WI38 (cell line): ENCODE measurements at regions not wholly inside any gene's neighbourhood (a gene's known extent, or its start where the extent isn't known, plus 50 kb on each side); places are given as distances from the start of the nearest gene placed in this dataset.

ENCODE experiments used
- H3K4me3 ChIP-seq: 2 replicates; pipeline ENCODE4 v1.5.1; 2011; ENCODE audit warnings: low read depth, mild to moderate bottlenecking, control low read depth, low read length
- TF ChIP-seq, protein P1 (sequence below): IDR thresholded peaks from 2 replicates; pipeline ENCODE4 v1.5.1; 2012; ENCODE audit warnings: low read depth, mild to moderate bottlenecking, control low read depth, low read length

DNA sequence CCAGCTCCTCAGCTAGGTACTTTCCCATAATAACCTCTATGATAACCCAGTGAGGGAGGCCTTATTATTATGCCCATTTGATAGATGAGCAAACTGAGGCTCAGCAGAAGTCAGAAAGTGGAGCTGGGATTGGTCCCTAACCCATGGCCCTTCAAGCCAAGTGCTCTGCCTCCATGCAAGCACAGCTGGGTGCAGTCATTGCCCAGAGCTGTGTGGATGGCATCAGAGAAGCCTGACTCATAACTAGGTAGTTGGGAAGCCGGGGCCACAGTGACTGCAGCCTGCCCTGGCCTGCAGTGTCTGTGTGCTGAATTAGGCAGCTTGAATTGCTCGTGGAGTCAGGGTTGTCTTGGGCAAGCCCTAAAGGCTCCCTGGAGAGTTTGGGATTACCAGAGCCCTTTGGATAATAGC, 89.9 kb upstream of the SLC2A1 start:
- H3K4me3 ChIP-seq, result no peak overlapping the region
- TF ChIP-seq, protein P1, sequence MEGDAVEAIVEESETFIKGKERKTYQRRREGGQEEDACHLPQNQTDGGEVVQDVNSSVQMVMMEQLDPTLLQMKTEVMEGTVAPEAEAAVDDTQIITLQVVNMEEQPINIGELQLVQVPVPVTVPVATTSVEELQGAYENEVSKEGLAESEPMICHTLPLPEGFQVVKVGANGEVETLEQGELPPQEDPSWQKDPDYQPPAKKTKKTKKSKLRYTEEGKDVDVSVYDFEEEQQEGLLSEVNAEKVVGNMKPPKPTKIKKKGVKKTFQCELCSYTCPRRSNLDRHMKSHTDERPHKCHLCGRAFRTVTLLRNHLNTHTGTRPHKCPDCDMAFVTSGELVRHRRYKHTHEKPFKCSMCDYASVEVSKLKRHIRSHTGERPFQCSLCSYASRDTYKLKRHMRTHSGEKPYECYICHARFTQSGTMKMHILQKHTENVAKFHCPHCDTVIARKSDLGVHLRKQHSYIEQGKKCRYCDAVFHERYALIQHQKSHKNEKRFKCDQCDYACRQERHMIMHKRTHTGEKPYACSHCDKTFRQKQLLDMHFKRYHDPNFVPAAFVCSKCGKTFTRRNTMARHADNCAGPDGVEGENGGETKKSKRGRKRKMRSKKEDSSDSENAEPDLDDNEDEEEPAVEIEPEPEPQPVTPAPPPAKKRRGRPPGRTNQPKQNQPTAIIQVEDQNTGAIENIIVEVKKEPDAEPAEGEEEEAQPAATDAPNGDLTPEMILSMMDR, result no peak

DNA sequence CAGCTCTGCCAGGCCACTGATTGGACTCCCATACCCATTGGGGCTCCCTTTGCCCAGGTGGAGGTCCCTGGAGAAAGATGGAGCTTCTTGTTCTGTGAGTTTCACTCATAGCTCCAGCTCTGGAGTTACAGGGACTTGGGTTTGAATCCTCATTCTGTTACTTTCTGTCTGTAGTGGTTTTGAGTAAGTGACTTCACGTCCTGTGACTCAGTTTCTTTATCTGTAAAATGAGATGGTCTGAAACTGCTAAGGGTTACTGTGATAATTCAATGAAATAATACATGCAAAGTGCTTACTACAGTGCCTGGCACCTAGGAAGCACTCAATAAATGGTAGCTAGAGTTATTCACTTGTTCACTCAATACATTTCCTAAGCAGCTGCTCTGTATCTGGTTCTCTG, 88.5 kb upstream of the SLC2A1 start:
- TF ChIP-seq, protein P1, result no peak
- H3K4me3 ChIP-seq, result no peak overlapping the region

DNA sequence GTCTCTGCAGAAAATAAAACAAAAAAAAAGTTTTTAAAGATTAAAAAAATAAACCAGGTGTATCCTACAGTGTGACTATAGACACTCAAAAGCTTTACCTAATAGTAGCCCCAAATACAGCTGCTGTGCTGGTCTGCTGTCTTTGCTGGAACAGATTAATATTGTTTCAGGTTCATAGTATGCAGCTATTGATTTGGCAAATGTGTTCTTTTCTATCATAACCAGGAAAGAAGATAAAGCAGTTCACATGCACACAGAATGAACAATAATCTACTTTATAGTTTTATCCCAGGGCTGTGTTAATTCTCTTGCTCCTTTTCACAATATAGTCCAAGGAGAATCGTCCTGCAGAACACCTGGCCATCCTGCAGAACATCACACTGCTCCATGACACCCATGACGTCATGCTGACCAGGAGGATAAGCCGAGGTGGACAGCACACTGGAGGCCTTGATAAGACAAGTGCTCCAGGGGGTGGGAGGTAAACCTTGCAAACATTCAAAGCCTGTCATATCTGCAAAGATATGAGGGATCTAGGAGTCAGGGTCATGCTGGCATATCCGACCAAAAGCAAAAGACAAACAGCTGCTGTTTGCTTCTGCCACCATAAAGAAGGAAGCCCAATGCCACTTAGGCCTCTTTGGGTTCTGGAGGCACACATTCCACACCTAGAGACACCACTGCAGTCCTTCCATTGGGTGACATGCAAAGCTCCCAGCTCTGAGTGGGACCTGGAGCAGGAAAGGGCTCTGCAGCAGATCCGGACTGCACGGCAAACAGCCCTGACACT, 86.1 kb upstream of the SLC2A1 start:
- no peak overlapping the region for H3K4me3 ChIP-seq
- TF ChIP-seq, protein P1, result no peak

DNA sequence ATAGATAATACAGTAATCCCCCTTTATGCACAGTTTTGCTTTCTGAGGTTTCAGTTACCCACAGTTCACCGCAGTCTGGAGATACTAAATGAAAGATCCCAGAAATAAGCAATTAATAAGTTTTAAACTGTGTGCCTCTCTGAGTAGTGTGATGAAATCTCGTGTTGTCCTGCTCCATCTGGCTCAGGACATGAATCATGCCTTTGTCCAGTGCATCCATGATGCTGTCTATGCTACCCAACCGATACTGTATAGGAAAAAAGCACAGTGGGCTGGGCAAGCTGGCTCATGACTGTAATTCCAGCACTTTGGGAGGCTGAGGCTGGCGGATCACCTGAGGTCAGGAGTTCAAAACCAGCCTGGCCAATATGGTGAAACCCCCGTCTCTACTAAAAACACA, 85.0 kb upstream of the SLC2A1 start:
- H3K4me3 ChIP-seq, result no peak overlapping the region
- TF ChIP-seq, protein P1, result no peak

DNA sequence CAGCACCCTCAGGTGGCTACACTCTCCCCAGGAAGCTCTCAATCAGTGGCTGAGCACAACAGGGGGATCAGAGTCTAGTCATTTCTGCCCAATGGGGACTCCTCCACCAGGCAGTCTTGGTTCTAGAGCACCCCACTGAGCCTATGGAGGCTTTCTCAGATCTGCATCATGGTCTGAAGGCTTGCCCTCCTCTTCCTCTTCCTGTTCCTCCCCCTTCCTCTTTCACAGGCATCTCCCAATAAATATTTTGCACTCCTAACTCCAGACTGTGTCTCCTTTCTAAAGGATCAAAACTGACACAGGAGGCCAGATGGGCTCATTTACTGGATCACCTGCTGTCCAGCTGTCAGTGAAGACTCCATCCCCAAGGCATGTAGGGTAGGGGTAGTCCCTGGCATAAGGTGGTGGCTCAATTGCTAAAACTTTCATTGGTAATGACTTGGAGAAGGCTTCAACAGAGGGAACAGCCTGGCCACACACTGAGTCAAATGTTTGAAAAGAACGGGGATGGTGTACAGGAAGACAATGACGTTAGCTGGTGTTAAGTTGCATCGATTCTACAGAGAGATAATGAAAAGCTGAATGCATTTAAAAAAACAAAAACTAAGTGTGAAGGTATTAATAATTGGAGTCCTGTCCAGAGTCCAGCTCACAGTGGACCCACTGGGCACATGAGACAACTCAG, 84.2 kb upstream of the SLC2A1 start:
- no peak overlapping the region for H3K4me3 ChIP-seq
- TF ChIP-seq, protein P1, result no peak

DNA sequence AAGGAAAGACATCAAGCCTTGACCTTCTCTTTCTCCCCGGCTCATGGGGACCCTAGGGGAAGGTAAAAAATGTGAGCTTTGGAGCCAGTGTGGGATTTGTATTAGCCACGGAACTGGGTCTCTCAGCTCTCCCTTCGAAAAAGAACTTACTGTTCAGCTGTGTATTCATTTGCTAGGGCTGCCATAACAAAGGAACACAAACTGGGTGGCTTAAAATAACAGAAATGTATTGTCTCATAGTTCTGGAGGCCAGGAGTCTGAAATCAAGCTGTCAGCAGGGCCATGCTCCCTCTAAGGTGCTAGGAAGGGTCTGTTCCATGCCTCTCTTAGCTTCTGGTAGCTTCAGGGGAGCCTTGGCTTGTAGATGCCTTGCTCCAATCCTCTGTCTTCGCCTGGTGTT, 83.5 kb upstream of the SLC2A1 start:
- TF ChIP-seq, protein P1, result no peak
- no peak overlapping the region for H3K4me3 ChIP-seq

DNA sequence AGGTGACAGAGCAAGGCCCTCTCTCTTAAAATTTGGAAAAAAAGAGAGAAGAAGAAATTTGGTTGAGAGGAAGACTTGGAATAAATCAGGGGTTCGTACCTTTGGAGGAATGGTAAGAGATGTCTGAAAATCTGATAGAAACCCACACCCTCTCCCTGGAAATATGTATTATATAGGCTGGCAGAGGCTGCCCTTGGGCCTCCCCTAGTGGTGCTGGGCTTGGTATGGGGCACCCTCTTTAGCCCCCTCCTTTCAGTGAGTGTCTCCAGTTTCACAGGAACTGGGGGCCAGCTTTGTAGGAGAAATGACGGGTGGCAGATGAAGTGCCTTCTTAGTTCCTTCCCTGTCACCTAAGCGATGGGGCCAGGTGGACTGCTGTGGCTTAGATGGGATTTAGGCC, 82.9 kb upstream of the SLC2A1 start:
- H3K4me3 ChIP-seq, result no peak overlapping the region
- TF ChIP-seq, protein P1, result no peak
